Embryonic facial prominence (tissue), 1 donor: ENCODE measurements at regions not wholly inside any gene's neighbourhood (a gene's known extent, or its start where the extent isn't known, plus 50 kb on each side); places are given as distances from the start of the nearest gene placed in this dataset.

Experiments used
- DNase-seq: peaks from one replicate; pipeline ENCODE4 v3.0.0-alpha.2; 2016; ENCODE audit errors: extremely low spot score

DNA sequence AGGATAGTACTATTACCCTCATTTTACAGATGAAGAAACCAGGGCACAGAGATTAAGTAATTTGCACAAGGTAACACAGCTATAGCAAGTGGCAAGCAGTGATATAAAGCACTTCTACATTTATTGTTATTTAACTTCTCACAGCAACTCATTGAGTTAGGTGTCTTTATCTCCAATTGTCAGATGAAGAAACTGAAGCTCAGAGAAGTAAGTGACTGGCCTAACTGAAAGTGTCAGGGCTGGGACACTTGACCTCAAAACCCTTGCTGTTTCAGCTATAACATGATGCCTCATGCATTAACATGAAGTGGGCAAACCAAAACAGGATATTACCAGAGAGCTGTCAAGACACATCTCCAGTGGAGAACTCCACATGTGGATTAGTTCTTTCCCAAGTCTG is 65.8 kb upstream of the LEKR1 start:
- DNase-seq = no peak

DNA sequence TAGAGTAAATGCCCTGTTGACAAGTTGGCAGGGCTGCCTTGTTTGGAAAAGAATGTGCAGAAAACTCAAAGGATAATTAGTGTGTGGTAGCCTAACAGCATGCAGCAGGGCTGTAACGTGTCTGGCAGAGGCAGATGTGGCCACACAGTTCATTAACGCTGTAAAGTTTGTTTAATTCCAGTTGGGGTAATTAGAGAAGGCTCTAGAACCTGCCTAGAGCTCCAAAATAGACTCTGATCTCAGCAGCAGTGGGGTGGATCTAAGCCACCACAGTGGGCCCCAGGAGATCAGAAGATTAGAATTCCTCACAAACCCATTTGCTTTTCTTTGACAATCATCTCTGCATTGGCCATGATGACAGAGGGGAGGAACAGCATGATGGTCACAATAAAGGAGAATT is 65.1 kb upstream of the LEKR1 start:
- no peak for DNase-seq

DNA sequence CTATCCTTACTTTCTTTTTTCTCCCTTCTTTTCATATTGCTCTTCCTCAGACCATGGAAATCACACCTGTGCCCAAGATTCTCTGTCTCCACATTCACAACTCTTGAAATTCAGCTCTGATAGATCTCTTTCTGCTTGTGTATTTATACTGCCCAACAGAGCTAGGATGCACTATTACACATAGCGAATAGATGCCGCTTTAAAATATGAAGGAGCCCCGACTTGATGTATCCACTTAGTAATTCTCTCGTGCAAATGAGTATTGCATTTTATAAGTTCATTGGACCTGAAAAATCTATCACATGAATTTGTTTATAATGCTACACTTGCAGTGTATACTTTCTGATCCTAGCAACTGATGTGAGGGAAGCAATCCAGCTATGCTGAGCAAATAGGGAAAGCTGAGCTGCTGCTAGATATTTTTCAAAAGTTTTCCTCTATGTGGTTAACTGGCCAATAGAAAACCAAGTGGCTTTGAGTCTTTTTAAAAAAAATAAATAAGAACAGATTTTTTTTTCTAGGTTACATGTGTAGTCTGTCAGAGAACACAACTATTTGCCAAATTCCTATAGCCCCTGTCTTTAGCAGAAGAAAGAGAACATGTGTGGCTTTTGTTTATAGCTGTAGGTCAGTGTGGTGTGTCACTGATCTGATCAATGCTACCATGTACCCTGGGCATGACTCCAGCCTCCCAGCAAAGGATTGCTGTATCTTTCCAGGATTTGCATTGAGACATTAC is 64.3 kb upstream of the LEKR1 start:
- DNase-seq = peak; percentile 27

DNA sequence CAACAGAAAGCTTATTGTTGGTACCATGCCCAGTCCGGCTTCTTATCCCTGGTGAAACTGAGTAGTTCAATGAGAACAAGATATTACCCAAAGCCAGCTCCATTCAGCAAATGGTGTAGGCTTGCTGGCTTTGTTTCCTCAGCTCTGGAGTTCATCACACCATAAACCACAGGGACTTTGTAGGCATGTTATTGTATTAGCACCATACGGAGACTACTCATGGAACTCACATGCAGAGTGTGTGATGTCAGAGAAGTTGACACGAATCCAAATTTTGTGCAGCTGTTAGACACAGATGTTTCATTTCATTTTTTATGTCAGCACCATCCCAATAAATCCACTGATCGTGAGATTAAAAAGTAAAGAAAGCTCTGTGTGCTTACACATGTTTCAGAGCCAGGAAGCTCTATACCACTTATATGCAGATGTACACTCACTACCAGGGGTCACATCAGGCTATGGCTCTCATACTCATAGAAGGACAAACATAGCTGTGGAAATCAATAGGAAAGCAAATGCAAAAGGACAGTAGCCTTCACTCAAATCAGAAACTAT is 63.4 kb upstream of the LEKR1 start:
- DNase-seq = peak; percentile 47

GRCh38 chr3:156763386-156763785 is 62.8 kb upstream of the LEKR1 start:
- no peak for DNase-seq

DNA sequence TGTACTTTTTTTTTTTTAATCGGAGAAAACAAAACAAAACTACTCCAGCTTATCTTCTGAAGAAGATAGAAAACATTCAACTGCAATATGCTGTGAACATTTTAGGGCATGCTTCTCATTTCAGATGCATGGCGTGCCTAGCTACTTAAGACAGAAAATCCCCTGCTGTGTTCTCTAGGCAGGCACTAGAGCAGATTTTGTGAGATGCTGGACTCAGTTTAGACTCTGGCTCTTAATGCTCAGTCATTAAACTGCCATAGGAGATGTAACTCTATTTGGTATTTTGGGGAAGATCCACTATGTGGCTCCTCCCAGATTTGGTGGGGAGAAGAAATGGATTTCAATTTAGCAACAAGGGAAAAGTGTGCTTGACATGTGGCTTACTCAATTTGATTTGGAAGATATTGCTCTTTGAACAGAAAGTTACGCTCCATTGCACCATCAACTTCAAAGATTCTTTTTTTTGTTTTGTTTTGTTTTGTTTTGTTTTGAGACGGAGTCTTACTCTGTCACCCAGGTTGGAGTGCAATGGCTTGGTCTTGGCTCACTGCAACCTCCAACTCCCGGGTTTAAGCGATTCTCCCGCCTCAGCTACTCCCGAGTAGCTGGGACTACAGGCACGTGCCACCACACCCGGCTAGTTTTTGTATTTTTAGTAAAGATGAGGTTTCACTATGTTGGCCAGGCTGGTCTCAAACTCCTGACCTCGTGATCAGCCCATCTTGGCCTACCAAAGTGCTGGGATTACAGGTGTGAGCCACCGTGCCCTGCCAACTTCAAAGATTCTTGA is 62.0 kb upstream of the LEKR1 start:
- DNase-seq = no peak

- DNase-seq = no peak
Observed at GRCh38 chr3:156764751-156765150, 61.4 kb upstream of the LEKR1 start.

- no peak for DNase-seq
Observed at GRCh38 chr3:156768390-156768789, 57.8 kb upstream of the LEKR1 start.

DNA sequence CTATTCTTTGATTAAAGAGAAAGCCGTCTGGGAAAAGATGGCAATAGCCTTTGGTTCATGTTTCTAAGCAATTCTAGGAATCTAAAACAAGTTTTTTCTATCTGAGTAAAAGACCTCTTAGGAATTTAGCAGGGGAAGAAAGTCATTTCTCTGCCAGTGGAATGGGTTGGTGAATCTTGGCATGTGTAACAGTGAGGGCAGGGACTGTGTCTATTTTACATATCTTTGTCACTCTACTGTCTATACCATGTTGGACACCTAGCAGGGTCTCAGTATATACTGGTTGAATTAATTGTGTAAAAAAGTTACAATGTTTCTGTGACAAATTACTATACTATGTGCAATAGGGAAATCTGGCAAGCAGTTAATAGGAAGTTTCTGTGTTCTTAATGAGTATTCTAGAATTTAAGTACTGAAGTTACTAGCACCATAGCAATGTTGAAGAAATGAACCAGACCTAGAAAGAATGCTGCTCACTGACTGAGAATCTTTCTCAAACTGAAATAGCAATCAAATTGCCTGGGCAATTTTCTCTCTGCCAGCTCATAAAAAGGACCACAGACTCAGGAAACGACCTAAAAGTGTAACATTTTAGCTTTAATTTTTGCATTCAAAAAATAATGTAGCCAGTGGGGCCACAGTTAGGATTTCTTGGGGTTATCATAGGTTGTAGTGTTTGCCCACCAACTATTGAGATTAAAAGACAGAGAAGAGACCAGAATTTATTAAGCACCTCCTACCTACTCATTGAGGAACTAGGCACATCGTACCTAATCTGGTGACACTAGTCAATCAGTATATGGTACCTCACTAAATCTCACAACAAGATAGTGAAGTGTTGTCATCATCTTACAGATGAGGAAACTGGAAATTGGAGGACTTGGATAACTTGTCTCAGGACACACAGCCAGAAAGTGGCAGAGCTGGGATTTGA is 56.2 kb upstream of the LEKR1 start:
- no peak for DNase-seq

DNA sequence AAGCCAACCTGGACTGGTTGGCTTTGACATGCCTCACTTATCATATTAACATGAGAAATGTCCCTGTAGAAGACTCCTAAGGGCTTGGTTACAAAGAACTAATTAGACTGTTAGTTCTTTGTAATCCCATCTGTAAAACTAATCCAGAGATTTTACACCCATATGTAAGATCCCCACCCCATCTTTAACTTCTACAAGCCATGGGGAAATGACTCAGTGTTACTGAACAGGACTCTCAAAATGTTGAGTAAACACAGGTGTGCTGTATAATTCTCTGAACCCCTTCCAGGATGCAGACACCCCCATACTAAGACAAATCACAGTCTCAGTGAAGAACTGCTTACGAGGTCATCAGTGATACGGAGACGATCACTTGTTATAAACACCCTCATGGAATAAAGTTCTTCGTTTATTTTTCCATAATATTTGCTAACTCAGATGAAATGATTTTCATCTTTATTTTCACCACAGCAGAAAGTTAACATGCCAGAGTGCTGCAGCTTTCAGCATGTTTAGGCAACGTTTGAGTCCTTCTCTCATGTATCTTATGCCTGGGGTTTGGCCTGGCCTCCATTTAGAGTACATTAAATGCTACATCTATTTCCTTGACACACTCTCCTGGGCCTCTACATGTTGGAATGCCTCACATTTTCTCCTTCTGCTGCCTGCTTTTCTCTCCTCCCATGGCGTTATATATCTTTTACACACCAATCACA is 55.3 kb upstream of the LEKR1 start:
- DNase-seq = no peak

DNA sequence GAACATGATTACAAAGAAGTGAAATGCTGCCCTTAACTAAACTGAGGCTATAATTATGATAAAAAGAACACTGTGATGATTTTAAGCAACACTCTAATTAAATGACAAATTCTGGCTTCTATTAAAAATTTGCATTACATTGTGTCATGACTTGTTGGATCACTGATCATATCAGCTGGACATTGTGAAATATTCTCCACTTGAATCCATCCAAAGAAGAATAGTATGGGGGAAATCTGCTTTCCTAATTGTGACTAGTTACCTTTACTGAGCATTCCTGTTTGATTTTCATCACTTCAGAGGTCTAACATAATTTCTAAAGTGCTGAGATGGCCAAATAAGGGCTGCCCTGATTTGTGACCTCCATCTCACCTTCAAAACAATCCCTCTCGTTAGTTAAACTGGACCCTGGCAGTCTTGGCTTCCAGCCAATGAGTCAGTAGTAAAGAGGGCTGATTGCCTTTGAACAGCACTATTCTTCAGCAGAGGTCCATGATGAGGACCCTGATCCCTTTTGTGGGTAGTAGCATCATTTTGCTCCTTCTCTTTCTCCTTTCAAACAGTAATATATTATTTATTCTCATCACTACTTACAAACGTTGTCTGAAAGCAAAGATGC is 53.5 kb upstream of the LEKR1 start:
- DNase-seq = no peak

DNA sequence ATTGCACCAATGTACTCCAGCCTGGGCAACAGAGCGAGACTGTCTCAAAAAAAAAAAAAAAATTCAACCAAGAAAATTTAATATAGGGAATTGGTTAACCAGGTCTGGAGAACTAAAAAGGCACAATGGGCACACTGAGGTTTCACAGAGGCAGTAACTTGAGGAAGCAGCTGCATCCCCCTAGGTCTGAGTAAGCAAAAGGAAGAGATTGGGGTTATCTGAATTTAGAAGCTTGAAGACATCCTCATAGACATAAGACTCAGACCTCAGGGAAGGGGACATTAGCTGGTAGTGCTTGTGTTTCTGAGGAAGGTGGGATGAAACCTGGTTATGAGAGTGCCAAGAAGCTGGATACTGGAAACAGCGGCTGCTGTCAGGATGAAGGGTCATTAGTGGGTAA is 50.1 kb upstream of the LEKR1 start:
- DNase-seq = no peak
